GM12878 (cell line): ENCODE measurements at regions not wholly inside any gene's neighbourhood (a gene's known extent, or its start where the extent isn't known, plus 50 kb on each side); places are given as distances from the start of the nearest gene placed in this dataset.

Source experiments
- ATAC-seq: fragments of 200-7000 bp; cut with Tn5 transposase; 3 replicates; pipeline ENCODE4 v1.9.1; 2020; ENCODE audit warnings: mild to moderate bottlenecking, moderate library complexity
- BruUV-seq: library from RNA; stranded (reverse); fragments of 400-500 nt; replicated peaks from 2 replicates; lab custom pipeline; 2021; lab: Mats Ljungman, UMichigan
- CTCF ChIA-PET: fragments of 300-600 bp; sonication (Branson Sonifier 250); formaldehyde crosslinking; extraction: SDS; loops from one replicate; lab custom pipeline; 2021; ENCODE audit warnings: inconsistent platforms; lab: Yijun Ruan, JAX
- POLR2A ChIA-PET: fragments of 350-600 bp; formaldehyde crosslinking; extraction: SDS; loops from one replicate; lab custom pipeline; 2021; ENCODE audit warnings: inconsistent platforms; lab: Charles Lee
- RAD21 ChIA-PET: fragments of 300-600 bp; sonication (Branson Sonifier 250); formaldehyde crosslinking; loops from one replicate; lab custom pipeline; 2023; ENCODE audit warnings: antibody characterized with exemption; ENCODE audit not compliant: unreplicated experiment; lab: Charles Lee
- SMC1A ChIA-PET: fragments of 300-600 bp; sonication (Branson Sonifier 250); formaldehyde crosslinking; loops from one replicate; lab custom pipeline; 2023; ENCODE audit not compliant: unreplicated experiment, uncharacterized antibody; lab: Charles Lee
- DNase-seq: peaks from one replicate; pipeline ENCODE4 v3.0.0-alpha.2; 2011; ENCODE audit warnings: low read depth, low spot score
- FAIRE-seq: peaks from 3 replicates; lab custom pipeline; 2011; peaks lifted over from hg19 to GRCh38; lab: Jason Lieb, UNC
- H2AFZ ChIP-seq: 2 replicates; pipeline ENCODE4 v1.6.0; 2011; ENCODE audit warnings: low read depth, low read length, control low read depth; ENCODE audit not compliant: control insufficient read depth
- H3K27ac ChIP-seq: 2 replicates; pipeline ENCODE4 v1.5.1; 2011; ENCODE audit warnings: control low read depth; ENCODE audit not compliant: control insufficient read depth, insufficient read depth
- H3K27me3 ChIP-seq, 2 experiments: replicated peaks in 1 of 2; 2 replicates each; pipeline versions ENCODE4 v1.6.0 to v1.6.1; 2011; ENCODE audit warnings: low read length in 1 of 2; ENCODE audit not compliant: control insufficient read depth in 2 of 2, insufficient read depth in 2 of 2
- H3K36me3 ChIP-seq, 2 experiments: 2 replicates each; pipeline ENCODE4 v1.5.1; 2011; ENCODE audit warnings: low read length in 1 of 2; ENCODE audit not compliant: control insufficient read depth in 2 of 2, insufficient read depth in 2 of 2
- H3K4me1 ChIP-seq: 2 replicates; pipeline ENCODE4 v1.6.1; 2011; ENCODE audit warnings: mild to moderate bottlenecking, low read length, moderate library complexity, mixed read lengths; ENCODE audit not compliant: control insufficient read depth, insufficient read depth
- H3K4me2 ChIP-seq: 2 replicates; pipeline ENCODE4 v1.6.0; 2011; ENCODE audit warnings: control low read depth; ENCODE audit not compliant: control insufficient read depth, insufficient read depth
- H3K4me3 ChIP-seq: fragments of 200-600 bp; sonication (generic); 2 replicates; pipeline ENCODE4 v1.5.1; 2016
- H3K79me2 ChIP-seq: 2 replicates; pipeline ENCODE4 v1.6.0; 2011; ENCODE audit warnings: low read length; ENCODE audit not compliant: control insufficient read depth, insufficient read depth
- H3K9ac ChIP-seq: 2 replicates; pipeline ENCODE4 v1.8.0; 2011; ENCODE audit warnings: low read length, control low read depth, mixed read lengths; ENCODE audit not compliant: control insufficient read depth, insufficient read depth
- H3K9me3 ChIP-seq: replicated peaks from 3 replicates; pipeline ENCODE4 v1.5.1; 2011; ENCODE audit warnings: mild to moderate bottlenecking, low read length; ENCODE audit not compliant: control insufficient read depth, insufficient read depth
- H4K20me1 ChIP-seq: 2 replicates; pipeline ENCODE4 v1.6.0; 2011; ENCODE audit not compliant: control insufficient read depth, insufficient read depth
- ASH2L ChIP-seq: fragments of 300-600, 200-600 bp; sonication (generic); IDR thresholded peaks from 2 replicates; pipeline ENCODE4 v1.6.1; 2017; ENCODE audit warnings: low read depth, mild to moderate bottlenecking, borderline replicate concordance
- ATF3 ChIP-seq: IDR thresholded peaks from 2 replicates; pipeline ENCODE4 v1.6.1; 2011; ENCODE audit warnings: low read depth, mild to moderate bottlenecking, low read length, moderate library complexity, borderline replicate concordance; ENCODE audit errors: extremely low read depth
- BCL11A ChIP-seq: IDR thresholded peaks from 2 replicates; pipeline ENCODE4 v1.6.1; 2011; ENCODE audit warnings: low read depth, low read length
- BMI1 ChIP-seq: fragments of 450-650 bp; IDR thresholded peaks from 2 replicates; pipeline ENCODE4 v1.6.1; 2016; ENCODE audit warnings: mild to moderate bottlenecking, moderate library complexity, borderline replicate concordance
- CEBPB ChIP-seq, 2 experiments: fragments of 150-350 bp in 1 of 2; IDR thresholded peaks; 2 replicates each; pipeline ENCODE4 v1.6.1; 2012 to 2014; ENCODE audit warnings: low read depth in 2 of 2, low read length in 2 of 2, borderline replicate concordance in 1 of 2, inconsistent platforms in 1 of 2
- CHD4 ChIP-seq: fragments of 200-600 bp; sonication (generic); IDR thresholded peaks from 2 replicates; pipeline ENCODE4 v1.6.1; 2016; ENCODE audit warnings: mild to moderate bottlenecking
- EZH2 ChIP-seq: IDR thresholded peaks from 2 replicates; pipeline ENCODE4 v1.6.1; 2012; ENCODE audit warnings: low read depth, mild to moderate bottlenecking, control low read depth, inconsistent platforms, low read length, borderline replicate concordance; ENCODE audit not compliant: control insufficient read depth
- IKZF1 ChIP-seq: fragments of 450-650 bp; conservative IDR thresholded peaks from 2 replicates; pipeline ENCODE4 v1.6.1; 2017; ENCODE audit warnings: antibody characterized with exemption, mild to moderate bottlenecking
- IRF3 ChIP-seq: fragments of 450-650 bp; IDR thresholded peaks from 2 replicates; pipeline ENCODE4 v1.6.1; 2014; ENCODE audit warnings: mild to moderate bottlenecking
- LARP7 ChIP-seq: fragments of 450-650 bp; IDR thresholded peaks from 2 replicates; pipeline ENCODE4 v1.6.1; 2017; ENCODE audit warnings: mild to moderate bottlenecking
- MEF2A ChIP-seq: IDR thresholded peaks from 2 replicates; pipeline ENCODE4 v1.6.1; 2011; ENCODE audit warnings: low read depth, mild to moderate bottlenecking, low read length, moderate library complexity; ENCODE audit not compliant: insufficient read depth
- MYC ChIP-seq: IDR thresholded peaks from 2 replicates; pipeline ENCODE4 v1.6.1; 2011; ENCODE audit warnings: mild to moderate bottlenecking, low read length, moderate library complexity, inconsistent platforms; ENCODE audit not compliant: insufficient read depth, insufficient replicate concordance, insufficient read length, severe bottlenecking
- NBN ChIP-seq: fragments of 450-650 bp; IDR thresholded peaks from 2 replicates; pipeline ENCODE4 v1.6.1; 2016
- NFXL1 ChIP-seq: fragments of 450-650 bp; IDR thresholded peaks from 2 replicates; pipeline ENCODE4 v1.6.1; 2017; ENCODE audit warnings: antibody characterized with exemption, mild to moderate bottlenecking, borderline replicate concordance
- POLR2A ChIP-seq: IDR thresholded peaks from 2 replicates; pipeline ENCODE4 v1.6.1; 2011; ENCODE audit warnings: low read depth, mild to moderate bottlenecking, low read length
- RCOR1 ChIP-seq: conservative IDR thresholded peaks from 2 replicates; pipeline ENCODE4 v1.6.1; 2012; ENCODE audit warnings: low read depth, low read length, improper control_type of control experiment
- SIN3A ChIP-seq: IDR thresholded peaks from 2 replicates; pipeline ENCODE4 v1.6.1; 2012; ENCODE audit warnings: low read depth, low read length, improper control_type of control experiment
- SMC3 ChIP-seq: IDR thresholded peaks from 2 replicates; pipeline ENCODE4 v1.6.1; 2011; ENCODE audit warnings: low read length, improper control_type of control experiment, borderline replicate concordance
- ZSCAN29 ChIP-seq: fragments of 450-650 bp; IDR thresholded peaks from 2 replicates; pipeline ENCODE4 v1.6.1; 2017; ENCODE audit warnings: mild to moderate bottlenecking, moderate library complexity
- WGBS: methylation state at CpG from one replicate; pipeline ENCODE4 v1.1.6; 2016; ENCODE audit warnings: low lambda C conversion rate; ENCODE audit not compliant: insufficient replicate concordance, insufficient coverage; ENCODE audit errors: missing lambda C conversion rate; 5-methylcytosine and 5-hydroxymethylcytosine counted together
- in situ Hi-C: fragments of 300-500 bp; cut with MboI; formaldehyde crosslinking; loops from 9 replicates; pipeline ENCODE4 v1.14.3; 2018; ENCODE audit warnings: mixed read lengths
- intact Hi-C: fragments of 100-400 bp; cut with micrococcal nuclease; formaldehyde crosslinking; loops from one replicate; pipeline ENCODE4 v1.14.2; 2022; ENCODE audit not compliant: unreplicated experiment
- TF ChIP-seq, protein P1 (sequence below): IDR thresholded peaks from 2 replicates; pipeline ENCODE4 v1.6.1; 2011; ENCODE audit warnings: low read depth, low read length, improper control_type of control experiment, borderline replicate concordance

DNA sequence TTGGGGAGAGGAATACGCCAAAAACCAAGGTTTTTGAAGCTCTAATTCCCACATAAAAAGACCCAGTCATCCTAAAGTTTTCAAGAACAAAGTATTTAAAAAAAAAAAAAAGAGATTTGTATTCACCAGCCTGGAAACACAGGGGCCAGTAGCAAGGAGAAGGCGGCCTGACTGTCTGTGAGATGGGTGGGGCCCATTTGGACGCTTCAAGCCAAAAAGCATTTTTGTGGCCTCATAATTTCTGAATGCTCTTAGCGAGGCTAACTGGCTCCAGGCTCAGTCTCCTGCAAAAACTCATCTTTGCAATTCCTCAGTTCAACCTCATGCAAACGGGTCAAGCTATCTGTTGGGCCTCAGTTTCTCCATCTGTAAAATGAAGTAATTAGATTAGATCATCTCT, 514.1 kb downstream of the MED13L start:
- Histone ChIP-seq H3K27me3 (no peaks in the 10 kb centered on the region), H3K4me3 (no peak overlapping the region), H3K27ac (no peak overlapping the region), H2AFZ (no peak overlapping the region), H3K9ac (no peak overlapping the region), H3K4me2 (no peak overlapping the region), H3K9me3 (no peaks in the 10 kb centered on the region), H3K4me1 (no peaks in the 10 kb centered on the region), H4K20me1 (no peaks in the 10 kb centered on the region), H3K79me2 (no peaks in the 10 kb centered on the region), H3K36me3 (no peaks in the 10 kb centered on the region)
- TF ChIP-seq LARP7 = no peak
- TF ChIP-seq SIN3A = no peak
- TF ChIP-seq, protein P1, sequence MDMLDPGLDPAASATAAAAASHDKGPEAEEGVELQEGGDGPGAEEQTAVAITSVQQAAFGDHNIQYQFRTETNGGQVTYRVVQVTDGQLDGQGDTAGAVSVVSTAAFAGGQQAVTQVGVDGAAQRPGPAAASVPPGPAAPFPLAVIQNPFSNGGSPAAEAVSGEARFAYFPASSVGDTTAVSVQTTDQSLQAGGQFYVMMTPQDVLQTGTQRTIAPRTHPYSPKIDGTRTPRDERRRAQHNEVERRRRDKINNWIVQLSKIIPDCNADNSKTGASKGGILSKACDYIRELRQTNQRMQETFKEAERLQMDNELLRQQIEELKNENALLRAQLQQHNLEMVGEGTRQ = no peak
- TF ChIP-seq RCOR1 = no peak
- no peak for TF ChIP-seq POLR2A
- TF ChIP-seq IRF3 = no peak
- TF ChIP-seq SMC3 = no peak
- TF ChIP-seq BMI1 = no peak
- no peak for TF ChIP-seq NFXL1
- TF ChIP-seq IKZF1 = no peak
- no peak for TF ChIP-seq ATF3
- no peak for TF ChIP-seq EZH2
- TF ChIP-seq BCL11A = no peak
- no peak for TF ChIP-seq MYC
- no peak for TF ChIP-seq ZSCAN29
- no peak for TF ChIP-seq CHD4
- TF ChIP-seq MEF2A = no peak
- no peak for TF ChIP-seq NBN
- no peak for TF ChIP-seq CEBPB (IDR thresholded peaks at IDR 0.05; ENCODE audit: borderline replicate concordance in 1 of 2, low read depth in 2 of 2, low read length in 2 of 2)
- no peak for TF ChIP-seq ASH2L
- ATAC-seq (no peak), DNase-seq (no peak), FAIRE-seq (no peak)
- intact Hi-C loops = no loop called here
- POLR2A ChIA-PET = interaction anchor here (0.6 kb wide), 1 partner anchor 1217 kb away, joined by 4 read pairs; no protein-coding TSS in a partner anchor
- in situ Hi-C loops = no loop called here
- RAD21 ChIA-PET = no interaction called here
- BruUV-seq = no TSS peak
- CTCF ChIA-PET = no interaction called here
- SMC1A ChIA-PET = interaction anchor here (0.9 kb wide), 1 partner anchor 857 kb away, joined by 3 read pairs; no protein-coding TSS in a partner anchor
- WGBS = 13% methylated on average over 5 of the region's 5 CpGs
